GM12878 (cell line): ENCODE measurements at regions not wholly inside any gene's neighbourhood (a gene's known extent, or its start where the extent isn't known, plus 50 kb on each side); places are given as distances from the start of the nearest gene placed in this dataset.

ENCODE experiments used
- ATAC-seq: fragments of 200-7000 bp; cut with Tn5 transposase; 3 replicates; pipeline ENCODE4 v1.9.1; 2020; ENCODE audit warnings: mild to moderate bottlenecking, moderate library complexity
- BruUV-seq: library from RNA; stranded (reverse); fragments of 400-500 nt; replicated peaks from 2 replicates; lab custom pipeline; 2021; lab: Mats Ljungman, UMichigan
- CTCF ChIA-PET: fragments of 300-600 bp; sonication (Branson Sonifier 250); formaldehyde crosslinking; extraction: SDS; loops from one replicate; lab custom pipeline; 2021; ENCODE audit warnings: inconsistent platforms; lab: Yijun Ruan, JAX
- POLR2A ChIA-PET: fragments of 350-600 bp; formaldehyde crosslinking; extraction: SDS; loops from one replicate; lab custom pipeline; 2021; ENCODE audit warnings: inconsistent platforms; lab: Charles Lee
- RAD21 ChIA-PET: fragments of 300-600 bp; sonication (Branson Sonifier 250); formaldehyde crosslinking; loops from one replicate; lab custom pipeline; 2023; ENCODE audit warnings: antibody characterized with exemption; ENCODE audit not compliant: unreplicated experiment; lab: Charles Lee
- SMC1A ChIA-PET: fragments of 300-600 bp; sonication (Branson Sonifier 250); formaldehyde crosslinking; loops from one replicate; lab custom pipeline; 2023; ENCODE audit not compliant: unreplicated experiment, uncharacterized antibody; lab: Charles Lee
- DNase-seq: peaks from one replicate; pipeline ENCODE4 v3.0.0-alpha.2; 2011; ENCODE audit warnings: low read depth, low spot score
- FAIRE-seq: peaks from 3 replicates; lab custom pipeline; 2011; peaks lifted over from hg19 to GRCh38; lab: Jason Lieb, UNC
- H2AFZ ChIP-seq: 2 replicates; pipeline ENCODE4 v1.6.0; 2011; ENCODE audit warnings: low read depth, low read length, control low read depth; ENCODE audit not compliant: control insufficient read depth
- H3K27ac ChIP-seq: 2 replicates; pipeline ENCODE4 v1.5.1; 2011; ENCODE audit warnings: control low read depth; ENCODE audit not compliant: control insufficient read depth, insufficient read depth
- H3K27me3 ChIP-seq, 2 experiments: replicated peaks in 1 of 2; 2 replicates each; pipeline versions ENCODE4 v1.6.0 to v1.6.1; 2011; ENCODE audit warnings: low read length in 1 of 2; ENCODE audit not compliant: control insufficient read depth in 2 of 2, insufficient read depth in 2 of 2
- H3K36me3 ChIP-seq, 2 experiments: 2 replicates each; pipeline ENCODE4 v1.5.1; 2011; ENCODE audit warnings: low read length in 1 of 2; ENCODE audit not compliant: control insufficient read depth in 2 of 2, insufficient read depth in 2 of 2
- H3K4me1 ChIP-seq: 2 replicates; pipeline ENCODE4 v1.6.1; 2011; ENCODE audit warnings: mild to moderate bottlenecking, low read length, moderate library complexity, mixed read lengths; ENCODE audit not compliant: control insufficient read depth, insufficient read depth
- H3K4me2 ChIP-seq: 2 replicates; pipeline ENCODE4 v1.6.0; 2011; ENCODE audit warnings: control low read depth; ENCODE audit not compliant: control insufficient read depth, insufficient read depth
- H3K4me3 ChIP-seq: fragments of 200-600 bp; sonication (generic); 2 replicates; pipeline ENCODE4 v1.5.1; 2016
- H3K79me2 ChIP-seq: 2 replicates; pipeline ENCODE4 v1.6.0; 2011; ENCODE audit warnings: low read length; ENCODE audit not compliant: control insufficient read depth, insufficient read depth
- H3K9ac ChIP-seq: 2 replicates; pipeline ENCODE4 v1.8.0; 2011; ENCODE audit warnings: low read length, control low read depth, mixed read lengths; ENCODE audit not compliant: control insufficient read depth, insufficient read depth
- H3K9me3 ChIP-seq: replicated peaks from 3 replicates; pipeline ENCODE4 v1.5.1; 2011; ENCODE audit warnings: mild to moderate bottlenecking, low read length; ENCODE audit not compliant: control insufficient read depth, insufficient read depth
- H4K20me1 ChIP-seq: 2 replicates; pipeline ENCODE4 v1.6.0; 2011; ENCODE audit not compliant: control insufficient read depth, insufficient read depth
- JUNB ChIP-seq: IDR thresholded peaks from 2 replicates; pipeline ENCODE4 v1.6.1; 2016; ENCODE audit warnings: antibody characterized with exemption, mild to moderate bottlenecking
- MEF2A ChIP-seq: IDR thresholded peaks from 2 replicates; pipeline ENCODE4 v1.6.1; 2011; ENCODE audit warnings: low read depth, mild to moderate bottlenecking, low read length, moderate library complexity; ENCODE audit not compliant: insufficient read depth
- NFYA ChIP-seq: IDR thresholded peaks from 2 replicates; pipeline ENCODE4 v1.6.1; 2011; ENCODE audit warnings: low read depth, mild to moderate bottlenecking, low read length, improper control_type of control experiment, borderline replicate concordance
- WGBS: methylation state at CpG from one replicate; pipeline ENCODE4 v1.1.6; 2016; ENCODE audit warnings: low lambda C conversion rate; ENCODE audit not compliant: insufficient replicate concordance, insufficient coverage; ENCODE audit errors: missing lambda C conversion rate; 5-methylcytosine and 5-hydroxymethylcytosine counted together
- in situ Hi-C: fragments of 300-500 bp; cut with MboI; formaldehyde crosslinking; loops from 9 replicates; pipeline ENCODE4 v1.14.3; 2018; ENCODE audit warnings: mixed read lengths
- intact Hi-C: fragments of 100-400 bp; cut with micrococcal nuclease; formaldehyde crosslinking; loops from one replicate; pipeline ENCODE4 v1.14.2; 2022; ENCODE audit not compliant: unreplicated experiment
- TF ChIP-seq, protein P1 (sequence below): IDR thresholded peaks from 2 replicates; pipeline ENCODE4 v1.6.1; 2011; ENCODE audit warnings: mild to moderate bottlenecking, low read depth, low read length, moderate library complexity; ENCODE audit not compliant: insufficient replicate concordance
- TF ChIP-seq, protein P2 (sequence below): fragments of 450-650 bp; IDR thresholded peaks from 2 replicates; pipeline ENCODE4 v1.6.1; 2017; ENCODE audit warnings: mild to moderate bottlenecking, low read depth, inconsistent platforms; ENCODE audit not compliant: poor library complexity, severe bottlenecking

DNA sequence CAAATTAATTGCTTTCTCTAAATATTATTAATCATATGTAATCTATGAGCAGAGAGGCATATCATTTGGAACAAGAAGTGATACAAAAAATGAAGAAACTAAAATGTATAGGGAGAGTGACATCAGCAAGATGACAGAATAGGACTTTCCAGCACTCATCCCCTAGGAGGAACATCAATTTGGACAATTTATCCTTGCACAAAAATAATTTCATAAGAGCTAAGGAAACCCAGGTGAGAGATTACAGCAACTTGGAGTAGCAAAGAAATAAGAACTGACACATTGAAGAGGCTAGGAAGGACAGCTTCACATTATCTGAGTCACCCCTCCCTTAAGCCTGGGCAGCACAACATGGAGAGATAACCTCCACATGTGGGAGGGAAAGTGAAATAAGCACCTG lies 347.5 kb downstream of the MAFB start:
- intact Hi-C loops: no loop called here
- DNase-seq (no peak), ATAC-seq (no peak), FAIRE-seq (no peak)
- H3K36me3 ChIP-seq: no peaks in the 10 kb centered on the region
- no TSS peak for BruUV-seq
- RAD21 ChIA-PET: no interaction called here
- no peaks in the 10 kb centered on the region for H3K4me1 ChIP-seq
- SMC1A ChIA-PET: no interaction called here
- no peak overlapping the region for H3K9ac ChIP-seq
- in situ Hi-C loops: no loop called here
- H3K79me2 ChIP-seq: no peaks in the 10 kb centered on the region
- no peak for TF ChIP-seq MEF2A
- H3K27ac ChIP-seq: no peak overlapping the region
- no peak overlapping the region for H3K4me2 ChIP-seq
- H3K4me3 ChIP-seq: no peak overlapping the region
- POLR2A ChIA-PET: no interaction called here
- no peak overlapping the region for H2AFZ ChIP-seq
- H4K20me1 ChIP-seq: no peaks in the 10 kb centered on the region
- CTCF ChIA-PET: interaction anchor here (1.1 kb wide), 1 partner anchor 17 kb away, joined by 4 read pairs; no protein-coding TSS in a partner anchor
- H3K27me3 ChIP-seq: peaks cover 0 to 3% of the 10 kb centered on the region in 2 experiments; a peak in 2 of 4 replicates
- no peaks in the 10 kb centered on the region for H3K9me3 ChIP-seq

DNA sequence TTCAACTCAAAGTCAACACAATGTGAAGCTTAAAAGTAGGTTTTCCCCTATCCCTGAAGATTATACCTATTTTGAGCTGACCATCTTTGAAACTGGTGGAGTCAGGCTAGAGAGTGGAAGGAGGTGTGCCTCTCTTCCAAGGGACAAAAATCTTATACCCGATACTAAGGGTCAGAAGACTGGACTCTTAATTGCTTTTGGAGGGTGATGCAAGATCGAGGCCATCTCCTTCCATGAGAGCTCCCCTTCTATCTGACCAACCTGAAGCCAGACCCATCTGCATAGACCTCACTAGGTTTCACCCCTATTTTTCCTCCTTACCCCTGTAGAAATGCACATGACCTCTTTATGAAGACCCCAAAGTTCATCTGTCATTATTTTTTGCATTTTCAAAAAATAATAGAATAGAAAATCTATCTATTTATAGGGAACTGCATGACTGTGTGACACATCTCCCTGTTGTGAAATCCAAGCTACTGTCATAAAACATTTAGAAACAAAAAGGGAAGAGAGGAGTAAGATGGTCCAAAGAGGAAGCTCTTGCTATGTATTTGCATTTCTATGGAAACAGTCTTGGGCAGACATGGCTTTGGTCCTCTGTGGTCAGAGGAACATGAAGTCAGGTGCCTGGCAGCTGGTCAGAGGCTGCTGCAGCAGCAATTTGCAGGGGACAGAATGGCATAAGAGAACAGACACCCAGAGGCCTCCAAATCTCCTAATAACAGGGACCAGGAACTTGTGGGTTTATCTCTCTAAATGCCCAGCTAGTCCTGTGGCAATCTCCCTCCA lies 349.2 kb downstream of the MAFB start:
- ChIA-PET SMC1A (interaction anchor here (1.5 kb wide), 1 partner anchor 11 kb away, joined by 3 read pairs; no protein-coding TSS in a partner anchor), RAD21 (no interaction called here)
- DNase-seq: no peak
- Histone ChIP-seq H3K27me3 (peaks cover 0 to 3% of the 10 kb centered on the region in 2 experiments; a peak in 2 of 4 replicates), H3K36me3 (no peaks in the 10 kb centered on the region), H2AFZ (no peak overlapping the region), H3K4me1 (no peaks in the 10 kb centered on the region), H4K20me1 (no peaks in the 10 kb centered on the region), H3K9ac (no peak overlapping the region), H3K4me3 (no peak overlapping the region)
- ATAC-seq: no peak
- no TSS peak for BruUV-seq
- 18% methylated on average over 2 of the region's 2 CpGs for WGBS
- intact Hi-C loops: no loop called here
- no peak for TF ChIP-seq NFYA
- TF ChIP-seq, protein P1, sequence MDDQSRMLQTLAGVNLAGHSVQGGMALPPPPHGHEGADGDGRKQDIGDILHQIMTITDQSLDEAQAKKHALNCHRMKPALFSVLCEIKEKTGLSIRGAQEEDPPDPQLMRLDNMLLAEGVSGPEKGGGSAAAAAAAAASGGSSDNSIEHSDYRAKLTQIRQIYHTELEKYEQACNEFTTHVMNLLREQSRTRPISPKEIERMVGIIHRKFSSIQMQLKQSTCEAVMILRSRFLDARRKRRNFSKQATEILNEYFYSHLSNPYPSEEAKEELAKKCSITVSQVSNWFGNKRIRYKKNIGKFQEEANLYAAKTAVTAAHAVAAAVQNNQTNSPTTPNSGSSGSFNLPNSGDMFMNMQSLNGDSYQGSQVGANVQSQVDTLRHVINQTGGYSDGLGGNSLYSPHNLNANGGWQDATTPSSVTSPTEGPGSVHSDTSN: no peak
- TF ChIP-seq JUNB: no peak
- TF ChIP-seq, protein P2, sequence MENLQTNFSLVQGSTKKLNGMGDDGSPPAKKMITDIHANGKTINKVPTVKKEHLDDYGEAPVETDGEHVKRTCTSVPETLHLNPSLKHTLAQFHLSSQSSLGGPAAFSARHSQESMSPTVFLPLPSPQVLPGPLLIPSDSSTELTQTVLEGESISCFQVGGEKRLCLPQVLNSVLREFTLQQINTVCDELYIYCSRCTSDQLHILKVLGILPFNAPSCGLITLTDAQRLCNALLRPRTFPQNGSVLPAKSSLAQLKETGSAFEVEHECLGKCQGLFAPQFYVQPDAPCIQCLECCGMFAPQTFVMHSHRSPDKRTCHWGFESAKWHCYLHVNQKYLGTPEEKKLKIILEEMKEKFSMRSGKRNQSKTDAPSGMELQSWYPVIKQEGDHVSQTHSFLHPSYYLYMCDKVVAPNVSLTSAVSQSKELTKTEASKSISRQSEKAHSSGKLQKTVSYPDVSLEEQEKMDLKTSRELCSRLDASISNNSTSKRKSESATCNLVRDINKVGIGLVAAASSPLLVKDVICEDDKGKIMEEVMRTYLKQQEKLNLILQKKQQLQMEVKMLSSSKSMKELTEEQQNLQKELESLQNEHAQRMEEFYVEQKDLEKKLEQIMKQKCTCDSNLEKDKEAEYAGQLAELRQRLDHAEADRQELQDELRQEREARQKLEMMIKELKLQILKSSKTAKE: no peak
- TF ChIP-seq, all 136 proteins: peak for 0
- no peaks in the 10 kb centered on the region for H3K9me3 ChIP-seq
- no peak overlapping the region for H3K27ac ChIP-seq
- ChIA-PET CTCF (no interaction called here), POLR2A (no interaction called here)
- in situ Hi-C loops: no loop called here
- no peaks in the 10 kb centered on the region for H3K79me2 ChIP-seq
- no peak overlapping the region for H3K4me2 ChIP-seq
- FAIRE-seq: no peak
